ENCODE measurements at regions not wholly inside any gene's neighbourhood (a gene's known extent, or its start where the extent isn't known, plus 50 kb on each side); places are given as distances from the start of the nearest gene placed in this dataset.
"Not testable (repeated sequence)": the region's sequence is repeated elsewhere in the genome, so short reads cannot be mapped to it uniquely, and the experiment has no call there.

DNA sequence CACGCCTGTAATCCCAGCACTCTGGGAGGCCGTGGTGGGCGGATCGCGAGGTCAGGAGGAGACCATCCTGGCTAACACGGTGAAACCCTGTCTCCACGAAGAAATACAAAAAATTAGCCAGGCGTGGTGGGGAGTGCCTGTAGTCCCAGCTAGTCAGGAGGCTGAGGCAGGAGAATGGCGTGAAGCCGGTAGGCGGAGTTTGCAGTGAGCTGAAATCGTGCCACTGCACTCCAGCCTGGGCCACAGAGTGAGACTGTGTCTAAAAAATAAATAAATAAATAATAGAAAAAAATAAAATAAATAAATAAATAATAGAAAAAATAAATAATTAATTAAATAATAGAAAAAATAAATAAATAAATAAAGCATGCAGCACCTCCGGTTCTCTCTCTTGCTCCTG lies 480.8 kb downstream of the GOLGA6L6 start:
- not testable (repeated sequence) for DNase-seq

DNA sequence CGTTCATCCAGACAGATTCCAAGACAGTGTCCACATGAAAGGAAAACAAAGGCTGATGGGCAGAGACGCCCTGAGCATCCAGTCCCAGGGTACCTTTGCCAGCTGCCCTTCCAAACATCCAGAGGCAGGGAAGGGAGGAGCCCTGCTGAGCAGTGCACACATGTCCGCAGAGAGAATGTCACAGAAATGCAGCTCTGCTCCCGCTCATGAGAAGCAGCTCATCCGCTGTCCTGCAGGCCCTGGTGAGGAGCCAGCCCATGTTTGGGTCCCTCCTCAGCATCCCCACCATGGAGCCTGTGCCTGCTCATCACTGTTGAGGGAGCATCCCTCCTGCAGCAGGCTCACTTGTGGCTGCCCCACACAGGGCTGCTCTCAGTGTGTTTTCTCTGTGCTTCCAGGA lies 484.7 kb downstream of the GOLGA6L6 start:
- DNase-seq = not testable (repeated sequence)

DNA sequence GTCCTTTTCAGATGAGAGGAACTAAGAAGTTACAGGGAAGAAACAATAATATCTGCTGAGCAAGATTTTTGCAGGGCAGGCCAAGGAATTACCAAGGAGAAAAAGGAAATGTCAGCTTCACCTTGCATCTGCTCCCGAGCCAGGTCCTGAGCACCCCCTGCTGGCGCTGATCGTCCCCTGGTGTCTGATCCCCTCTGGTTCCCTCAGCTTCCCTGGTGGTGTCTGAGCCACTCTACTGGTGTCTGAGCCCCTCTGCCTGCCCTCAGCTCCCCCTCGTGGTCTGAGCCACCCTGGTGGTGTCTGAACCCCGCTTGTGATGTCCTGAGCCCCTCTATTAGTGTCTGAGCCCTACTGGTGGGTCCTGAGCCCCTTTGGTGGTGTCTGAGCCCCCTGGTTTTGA lies 485.7 kb downstream of the GOLGA6L6 start:
- DNase-seq = not testable (repeated sequence)

DNA sequence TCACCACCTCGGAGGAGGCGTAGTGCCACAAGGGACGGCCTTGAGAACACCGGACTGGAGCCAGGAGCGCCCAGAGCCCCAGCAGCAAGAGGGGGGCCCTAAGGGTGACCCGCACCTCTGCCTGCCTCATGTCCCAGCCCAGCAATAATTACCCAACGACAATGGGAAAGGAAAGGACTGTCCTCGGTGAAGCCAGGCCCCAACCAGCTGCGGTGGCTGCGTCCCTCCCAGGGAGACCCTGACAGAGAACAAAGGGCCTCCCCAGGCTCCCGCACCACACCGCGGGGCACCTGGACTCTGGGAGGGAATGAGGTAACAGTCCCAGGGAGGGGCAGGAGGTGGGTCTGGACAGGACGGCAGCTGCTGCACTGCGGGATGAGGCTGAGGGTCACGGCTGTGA lies 493.4 kb downstream of the GOLGA6L6 start:
- not testable (repeated sequence) for DNase-seq

DNA sequence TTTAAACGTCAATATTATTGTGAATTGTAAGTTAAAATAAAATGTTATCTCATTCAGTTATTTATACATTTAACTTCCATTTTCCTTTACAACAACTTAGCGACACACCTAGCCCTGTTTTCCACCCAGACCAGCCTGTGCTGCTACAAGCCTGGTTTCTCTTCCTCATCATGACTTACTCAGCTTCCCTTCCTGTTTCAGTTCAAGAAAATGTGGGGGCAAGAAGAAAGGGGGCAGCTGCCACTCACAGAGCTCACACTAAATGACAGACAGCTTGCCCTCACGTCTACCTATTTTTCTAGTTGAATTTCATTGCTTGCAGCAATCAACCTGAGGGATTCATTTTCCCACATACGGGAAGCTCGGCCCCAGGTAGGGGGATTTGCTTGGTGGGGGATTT lies 496.4 kb downstream of the GOLGA6L6 start:
- DNase-seq = not testable (repeated sequence)

DNA sequence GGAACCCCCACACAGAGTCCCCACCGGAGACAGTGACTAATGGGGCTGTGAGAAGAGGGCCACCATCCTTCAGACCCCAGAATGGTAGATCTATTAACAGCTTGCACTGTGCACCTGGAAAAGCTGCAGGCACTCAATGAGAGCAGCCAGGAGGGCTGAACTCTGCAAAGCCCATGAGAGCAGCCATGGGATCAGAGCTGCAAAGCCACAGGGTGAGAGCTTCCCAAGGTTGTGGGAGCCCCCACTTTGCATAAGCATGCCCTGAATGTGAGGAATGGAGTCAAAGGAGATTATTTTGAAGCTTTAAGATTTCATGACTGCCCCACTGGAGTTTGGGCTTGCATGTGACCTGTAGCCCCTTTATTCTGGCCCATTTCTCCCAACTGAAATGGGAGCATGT lies 500.9 kb downstream of the GOLGA6L6 start:
- DNase-seq = not testable (repeated sequence)

DNA sequence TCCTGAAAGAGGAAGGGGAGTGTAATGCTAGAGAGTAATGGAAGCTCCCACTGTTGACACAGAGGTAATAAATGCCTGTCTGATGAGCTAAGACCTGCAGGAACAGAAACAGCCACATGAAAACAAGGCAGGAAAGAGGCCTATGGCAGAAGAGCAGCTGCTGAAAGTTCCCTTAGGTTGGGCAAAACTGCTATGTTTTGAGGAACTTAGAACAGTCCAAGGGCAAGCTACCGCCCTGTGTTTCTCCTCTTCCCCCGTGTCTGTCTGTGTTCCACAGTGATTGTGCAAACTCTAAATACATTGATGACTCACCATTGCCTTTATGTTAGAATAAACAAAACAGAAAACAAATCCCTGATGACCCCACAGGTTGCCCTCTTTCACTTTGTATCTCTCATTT lies 516.6 kb downstream of the GOLGA6L6 start:
- not testable (repeated sequence) for DNase-seq

DNA sequence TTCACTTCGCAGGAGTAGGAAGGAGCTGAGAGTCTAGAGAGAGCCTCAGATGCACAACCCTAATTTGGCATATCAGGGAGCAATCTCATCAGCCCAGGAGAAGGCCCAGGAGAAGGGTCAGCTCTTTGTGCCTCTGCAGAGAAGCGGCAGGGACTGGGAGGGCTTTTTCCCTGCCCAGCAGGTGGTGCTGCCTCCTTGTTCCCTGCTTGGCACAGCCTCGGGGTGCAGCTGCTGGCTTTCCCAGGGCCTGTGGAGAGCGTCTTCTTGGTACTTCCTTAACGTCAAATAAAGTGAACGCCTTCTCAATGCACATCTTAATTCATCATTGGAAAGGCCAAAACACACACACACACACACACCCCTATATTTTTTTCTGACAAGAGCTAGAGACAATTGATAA lies 519.3 kb downstream of the GOLGA6L6 start:
- DNase-seq = not testable (repeated sequence)

DNA sequence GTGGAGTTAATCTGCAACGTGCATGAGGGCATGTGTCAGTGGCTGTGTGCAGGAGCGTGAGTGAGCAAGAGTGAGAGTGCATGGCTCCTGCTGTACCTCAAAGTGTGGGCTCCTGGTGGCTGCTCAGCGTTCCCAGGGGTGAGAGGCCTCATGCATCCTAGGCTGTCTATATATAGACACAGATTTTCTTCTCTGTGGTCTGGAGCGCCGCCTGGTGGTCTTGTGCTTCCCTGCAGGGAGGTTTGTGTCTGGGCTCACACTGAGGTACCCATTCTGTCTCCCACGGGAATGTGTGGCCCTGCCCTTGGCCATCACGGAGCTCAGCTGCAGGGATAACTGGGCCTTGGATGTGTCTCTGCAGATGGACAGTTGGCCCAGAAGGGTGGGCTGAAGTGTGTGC lies 520.2 kb downstream of the GOLGA6L6 start:
- DNase-seq = not testable (repeated sequence)

DNA sequence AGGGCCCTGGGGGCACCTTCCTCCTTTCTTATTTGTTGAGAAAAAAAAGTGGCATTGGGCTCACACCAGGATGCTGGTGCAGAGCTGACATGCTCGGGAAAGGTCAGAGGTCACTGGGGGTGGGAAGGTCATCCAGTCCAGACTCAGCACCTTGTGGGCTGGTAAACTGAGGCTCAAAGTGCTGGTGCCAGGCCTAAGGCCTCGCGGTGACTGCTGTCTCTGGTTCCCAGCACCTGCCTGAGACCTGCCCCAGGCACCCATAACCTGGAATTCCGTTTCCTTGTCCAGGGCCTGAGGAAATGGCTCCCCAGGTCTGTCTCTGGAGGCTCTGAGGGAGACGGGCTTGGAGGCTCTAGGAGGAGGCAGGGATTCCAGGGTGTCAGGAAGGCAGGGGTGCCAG lies 521.0 kb downstream of the GOLGA6L6 start:
- not testable (repeated sequence) for DNase-seq

DNA sequence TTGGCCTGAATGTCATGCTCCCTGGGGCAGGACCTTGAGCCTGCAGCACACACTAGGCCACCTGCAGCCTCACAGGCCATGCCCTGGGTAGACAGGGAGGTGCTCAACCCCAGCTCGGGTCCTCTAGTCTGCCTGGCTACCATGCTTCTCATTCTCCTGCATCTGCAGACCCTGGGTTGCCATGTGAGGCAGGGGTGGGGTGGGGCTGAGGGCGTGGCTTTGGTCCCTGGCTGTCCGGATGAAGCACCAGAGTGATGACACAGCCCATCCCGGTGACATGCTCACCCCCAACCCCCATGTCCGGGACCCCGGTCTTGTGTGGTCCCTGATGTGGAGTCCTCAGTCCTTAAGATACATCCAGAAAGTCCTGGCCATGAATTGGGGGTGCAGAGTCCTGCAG lies 521.8 kb downstream of the GOLGA6L6 start:
- not testable (repeated sequence) for DNase-seq

DNA sequence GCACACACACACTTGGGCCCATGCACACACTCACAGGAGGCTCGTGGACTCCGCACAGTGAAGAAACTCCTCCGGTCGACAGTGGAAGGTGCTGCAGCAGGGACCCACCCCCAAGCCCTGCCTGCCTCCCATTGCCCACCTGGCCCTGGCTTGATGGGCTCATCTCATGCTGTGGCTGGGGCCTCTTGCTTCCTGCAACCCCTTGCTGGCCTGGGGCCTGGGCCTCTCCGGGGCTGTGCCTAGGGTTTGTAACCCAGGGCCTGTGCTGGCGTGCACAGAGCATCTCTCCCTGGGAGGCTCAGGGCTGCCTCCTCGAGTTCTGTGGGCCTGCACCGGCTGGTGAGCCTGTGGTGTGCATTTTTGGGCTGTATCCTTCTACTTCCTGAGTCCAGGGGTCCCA lies 524.0 kb downstream of the GOLGA6L6 start:
- DNase-seq = not testable (repeated sequence)

DNA sequence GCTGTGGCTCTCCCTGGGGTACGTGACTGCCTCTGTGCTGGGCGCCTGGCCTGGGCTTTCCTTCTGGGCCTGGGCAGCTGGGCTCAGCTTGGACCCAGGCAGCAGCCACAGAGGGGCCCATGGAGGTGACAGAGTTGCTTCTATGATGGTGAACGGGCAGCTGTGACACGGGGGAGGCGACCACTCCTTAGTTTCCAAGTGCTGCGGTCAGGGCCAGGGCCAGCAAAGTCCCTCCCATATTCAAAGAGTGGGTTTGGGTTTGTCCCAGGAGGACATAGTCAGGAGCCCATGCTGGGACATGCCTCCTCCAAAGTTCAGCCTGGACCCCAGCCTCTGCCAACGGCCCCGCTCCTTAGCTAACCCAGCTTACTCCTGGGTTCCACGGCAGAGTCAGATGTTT lies 524.7 kb downstream of the GOLGA6L6 start:
- not testable (repeated sequence) for DNase-seq

DNA sequence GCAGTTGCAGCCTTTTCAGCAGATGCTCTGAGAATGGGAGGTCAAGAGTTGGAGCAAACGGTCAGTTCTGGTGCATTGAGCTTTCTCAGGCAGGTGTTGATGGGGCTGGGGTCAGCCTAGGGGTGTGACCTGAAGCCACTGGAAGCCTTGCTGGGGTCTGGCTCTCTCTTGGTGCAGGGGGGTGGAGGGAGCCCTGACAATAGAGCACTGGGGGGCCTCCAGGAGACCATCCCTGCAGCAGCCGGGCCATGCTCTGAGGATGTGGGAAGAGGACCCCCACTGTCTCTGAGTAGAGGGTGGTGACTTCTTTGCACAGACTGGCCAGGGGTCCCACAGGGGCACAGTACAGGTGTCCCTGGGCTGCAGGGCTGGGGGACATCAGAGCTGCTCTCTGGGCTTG lies 528.8 kb downstream of the GOLGA6L6 start:
- not testable (repeated sequence) for DNase-seq

DNA sequence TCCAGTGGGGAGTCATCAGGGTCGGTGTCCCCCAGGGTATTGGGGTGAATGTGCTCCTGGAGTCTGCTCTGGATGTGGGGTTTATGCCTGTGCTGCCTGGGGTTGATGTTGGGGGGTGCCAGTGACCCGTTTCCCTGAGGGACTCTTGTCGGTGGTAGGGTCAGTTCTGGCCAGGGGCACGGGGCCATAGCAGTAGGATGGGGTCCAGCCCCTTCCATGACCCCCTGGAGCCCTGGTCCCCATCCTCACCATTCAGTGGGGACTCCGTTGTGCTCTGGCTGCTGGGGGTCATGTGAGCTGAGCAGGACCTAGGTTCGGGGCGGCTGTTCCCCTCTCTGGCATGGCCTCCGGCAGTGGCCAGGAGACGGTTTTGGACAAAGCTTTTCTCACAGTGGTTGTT lies 530.8 kb downstream of the GOLGA6L6 start:
- DNase-seq = not testable (repeated sequence)

DNA sequence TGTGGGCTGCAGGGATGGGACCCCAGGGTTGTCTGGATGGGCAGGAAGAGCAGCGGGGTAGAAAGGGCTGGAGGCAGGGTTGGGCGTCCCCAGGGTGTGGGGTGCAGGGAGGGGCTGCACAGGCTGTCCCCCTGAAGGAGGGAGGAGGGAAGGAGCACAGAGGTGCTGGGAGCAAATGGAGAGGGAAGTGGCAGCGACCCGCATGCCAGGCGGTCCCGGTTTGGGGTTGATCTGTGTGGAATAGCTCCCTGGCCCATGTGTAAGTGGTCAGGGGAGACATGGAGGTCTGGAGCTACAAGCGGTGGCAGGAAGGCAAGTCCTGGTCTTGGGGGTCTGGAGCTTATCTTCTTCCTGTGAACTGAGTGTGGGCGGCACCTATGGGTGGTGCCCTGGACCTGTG lies 532.0 kb downstream of the GOLGA6L6 start:
- DNase-seq = not testable (repeated sequence)

DNA sequence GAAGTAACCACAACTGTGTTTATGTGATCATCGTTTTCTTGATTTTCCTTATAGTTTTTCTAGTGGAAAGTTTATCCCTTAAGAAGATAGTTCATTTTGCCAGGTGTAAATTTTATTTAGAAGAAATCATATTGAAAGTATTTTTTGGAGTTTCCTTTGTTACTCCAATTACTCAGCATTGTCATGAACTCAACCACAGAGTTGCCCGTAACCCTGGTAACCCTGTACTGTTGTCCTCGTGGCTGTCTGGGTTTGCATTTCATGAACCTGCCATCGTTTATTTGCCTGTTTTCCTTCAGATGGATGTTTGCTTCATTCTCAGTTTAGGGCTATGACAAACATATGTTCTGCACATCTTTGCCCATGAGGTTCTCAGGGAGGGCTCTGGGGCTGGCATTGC lies 534.3 kb downstream of the GOLGA6L6 start:
- DNase-seq = not testable (repeated sequence)

DNA sequence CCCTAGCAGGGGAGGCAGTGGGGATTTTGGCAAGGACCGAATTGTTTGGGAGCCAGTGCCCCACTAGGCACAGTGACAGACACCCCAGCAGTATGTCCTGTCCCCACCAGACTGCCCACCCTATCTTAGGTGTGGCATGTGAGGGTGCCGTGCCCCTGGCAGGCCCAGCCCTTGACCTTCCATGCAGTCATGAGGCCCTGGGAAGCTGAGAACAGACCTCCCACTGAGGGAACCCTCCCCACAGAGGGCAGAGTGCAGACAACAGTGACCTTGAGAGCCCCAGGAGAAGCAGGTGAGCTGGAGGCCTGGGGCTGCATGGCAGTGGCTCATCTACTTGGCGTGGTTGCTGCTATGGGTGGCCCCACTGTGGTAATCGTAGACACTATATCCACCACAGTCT lies 538.1 kb downstream of the GOLGA6L6 start:
- not testable (repeated sequence) for DNase-seq

DNA sequence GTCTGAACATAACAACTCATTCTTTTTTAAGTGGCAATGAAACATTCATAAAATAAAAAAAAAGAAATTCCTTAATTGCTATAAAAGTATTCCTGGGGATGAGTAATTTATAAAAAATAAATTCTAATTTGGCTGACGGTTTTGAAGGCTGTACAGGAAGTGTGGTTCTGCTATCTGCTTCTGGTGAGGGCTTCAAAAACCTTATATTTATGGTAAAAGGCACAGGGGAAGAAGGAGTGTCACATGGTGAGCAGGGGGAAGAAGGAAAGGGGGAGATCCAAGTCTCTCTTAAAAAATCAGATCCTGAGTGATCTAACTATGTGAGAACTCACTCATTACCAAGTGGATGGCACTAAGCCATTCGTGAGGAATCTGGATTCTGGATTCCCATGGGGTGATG lies 539.0 kb downstream of the GOLGA6L6 start:
- not testable (repeated sequence) for DNase-seq

DNA sequence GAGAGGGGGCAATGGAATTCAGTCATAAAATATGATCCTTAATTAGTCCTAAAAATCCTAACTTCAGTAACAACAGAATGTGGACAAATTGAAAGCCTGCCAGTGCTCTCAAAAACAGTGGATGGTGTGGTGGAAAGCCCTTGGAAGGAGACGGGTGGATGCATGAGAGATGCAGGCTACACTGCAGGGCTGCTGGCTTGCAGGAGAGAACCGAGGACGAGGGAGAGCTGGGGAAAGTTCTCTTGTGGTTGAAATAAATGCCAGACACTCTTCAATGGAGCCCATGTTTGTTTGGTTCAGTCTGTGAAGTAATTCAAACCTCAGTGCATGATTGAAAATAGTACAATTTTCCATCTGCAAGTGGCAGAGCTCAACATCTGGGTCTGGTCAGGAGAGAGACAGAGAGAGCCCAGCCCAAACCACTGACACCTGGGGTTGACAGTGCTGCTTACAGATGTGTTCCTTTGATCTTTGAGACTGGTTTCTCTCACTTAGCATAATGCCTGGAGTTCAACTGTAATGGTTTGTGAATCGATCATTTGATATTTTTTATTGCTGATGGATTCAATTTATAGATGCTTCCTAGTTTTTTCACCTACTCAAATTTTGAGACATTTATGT lies 544.9 kb downstream of the GOLGA6L6 start:
- DNase-seq = not testable (repeated sequence)

DNA sequence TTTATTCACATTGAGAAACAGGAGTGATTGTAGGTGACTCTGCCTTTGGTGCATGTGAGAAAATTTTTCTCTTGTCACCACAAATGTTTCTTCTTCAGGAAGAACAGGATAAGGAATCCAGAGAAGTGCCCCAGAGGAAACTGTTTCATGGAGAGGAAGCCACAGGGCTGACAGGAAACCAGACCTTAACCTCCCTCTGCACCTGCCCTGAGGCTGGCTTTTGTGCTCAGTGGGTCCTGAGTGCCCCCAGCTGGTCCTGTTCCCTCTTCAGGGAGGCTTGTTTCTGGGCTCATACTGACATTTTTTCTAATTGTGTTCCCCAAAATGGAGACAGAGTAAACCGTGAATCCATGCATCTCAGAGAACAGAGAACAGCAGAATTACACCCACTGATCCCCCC lies 546.3 kb downstream of the GOLGA6L6 start:
- not testable (repeated sequence) for DNase-seq

DNA sequence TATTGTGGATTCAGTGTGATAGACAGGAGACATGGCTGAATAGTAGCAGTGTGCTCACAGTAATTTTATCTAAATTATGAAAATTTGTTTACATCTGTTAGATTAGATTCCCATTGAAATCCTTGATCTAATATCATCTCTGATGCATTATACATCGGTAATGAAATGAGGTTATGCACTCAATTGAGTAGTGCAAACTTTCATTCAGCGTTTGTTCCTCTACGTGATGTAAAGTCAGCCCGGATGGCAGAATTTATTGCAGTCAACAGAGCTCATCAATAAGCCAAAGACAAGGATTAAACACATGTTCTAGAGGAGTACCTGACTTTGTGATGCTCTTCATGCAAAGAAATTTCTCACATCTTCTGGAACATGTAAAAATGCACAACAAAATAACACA lies 549.2 kb downstream of the GOLGA6L6 start:
- DNase-seq = no peak

DNA sequence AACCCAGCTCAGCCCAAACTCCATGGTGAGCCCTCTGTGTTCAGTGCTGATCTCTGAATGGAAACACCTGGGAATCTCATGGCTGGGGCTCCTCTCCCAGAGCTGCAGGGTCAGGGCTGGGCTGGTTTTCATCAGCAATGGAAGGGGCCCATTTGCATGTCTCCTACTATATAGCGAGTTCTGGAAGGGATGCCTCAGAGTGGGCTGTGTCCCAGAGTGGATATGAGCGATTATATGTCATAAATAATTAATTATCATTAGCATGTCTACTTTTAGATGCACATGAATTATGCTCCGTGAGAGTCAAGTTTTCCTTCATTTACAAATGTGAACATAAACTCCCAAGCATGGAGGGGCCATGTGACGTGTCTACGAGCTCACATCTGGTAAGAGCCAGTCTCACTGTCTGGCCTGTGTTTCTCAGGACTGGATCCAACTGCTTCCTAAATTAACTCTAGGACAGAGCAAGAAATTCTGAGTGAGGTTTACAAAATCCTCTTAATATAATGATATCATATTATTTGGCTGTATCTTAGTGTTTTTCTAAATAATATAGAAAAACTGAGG lies 553.4 kb downstream of the GOLGA6L6 start:
- no peak for DNase-seq

DNA sequence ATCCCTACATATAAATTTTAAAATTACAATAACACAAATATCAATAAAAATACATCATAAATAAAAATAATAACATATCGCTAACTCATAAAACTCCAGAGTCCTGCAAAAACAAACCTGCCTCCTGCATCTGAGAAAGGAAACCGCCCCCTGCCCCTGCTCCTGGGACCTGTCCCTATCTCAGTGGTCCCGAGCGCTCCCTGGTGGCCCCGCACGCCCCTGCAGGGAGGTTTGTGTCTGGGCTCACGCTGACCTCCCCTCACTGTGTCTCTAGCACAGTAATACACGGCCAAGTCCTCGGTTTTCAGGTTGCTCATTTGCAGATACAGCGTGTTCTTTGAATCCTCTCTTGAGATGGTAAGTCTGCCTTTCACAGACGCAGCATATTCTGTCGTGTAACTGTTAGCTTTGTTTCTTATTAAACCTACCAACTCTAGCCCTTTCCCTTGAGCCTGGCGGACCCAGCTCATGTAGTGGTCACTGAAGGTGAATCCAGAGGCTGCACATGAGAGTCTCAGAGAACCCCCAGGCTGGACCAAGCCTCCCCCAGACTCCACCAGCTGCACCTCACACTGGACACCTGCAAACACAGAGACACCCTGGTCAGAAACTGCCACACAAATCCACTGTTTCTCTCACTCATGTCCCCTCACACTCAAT lies 554.1 kb downstream of the GOLGA6L6 start:
- DNase-seq = no peak

Measured in 8988T (cell line).